Neutrophil (primary cell): ENCODE measurements at regions not wholly inside any gene's neighbourhood (a gene's known extent, or its start where the extent isn't known, plus 50 kb on each side); places are given as distances from the start of the nearest gene placed in this dataset.

Experiments
- H3K27ac ChIP-seq: fragments of 200-600 bp; sonication (generic); 2 replicates; pipeline ENCODE4 v1.5.1; 2016; ENCODE audit warnings: mild to moderate bottlenecking, moderate library complexity
- H3K27me3 ChIP-seq: fragments of 200-600 bp; sonication (generic); 2 replicates; pipeline ENCODE4 v1.6.0; 2016; ENCODE audit warnings: mild to moderate bottlenecking
- H3K36me3 ChIP-seq: fragments of 200-600 bp; sonication (generic); 2 replicates; pipeline ENCODE4 v1.5.1; 2017
- H3K4me1 ChIP-seq, 2 experiments: fragments of 200-600 bp in 1 of 2; sonication (generic) in 1 of 2; 1 replicate in 1 of 2; 2 replicates in 1 of 2; pipeline versions ENCODE4 v1.5.1 to v1.6.1; 2013 to 2016; ENCODE audit warnings: low read depth in 1 of 2, low read length in 1 of 2, mild to moderate bottlenecking in 1 of 2, moderate library complexity in 1 of 2; ENCODE audit not compliant: control insufficient read depth in 1 of 2, insufficient read depth in 1 of 2
- H3K4me3 ChIP-seq, 2 experiments: fragments of 200-600 bp in 1 of 2; sonication (generic) in 1 of 2; 1 replicate in 1 of 2; 2 replicates in 1 of 2; pipeline ENCODE4 v1.5.1; 2013 to 2016; ENCODE audit warnings: low read depth in 1 of 2, low read length in 1 of 2, mild to moderate bottlenecking in 1 of 2, moderate library complexity in 1 of 2
- H3K9me3 ChIP-seq: fragments of 200-600 bp; sonication (generic); 2 replicates; pipeline ENCODE4 v1.5.1; 2016
- CTCF ChIP-seq: fragments of 200-600 bp; sonication (generic); IDR thresholded peaks from 2 replicates; pipeline ENCODE4 v1.5.1; 2016; ENCODE audit warnings: antibody characterized with exemption

- TF ChIP-seq CTCF: no peak
- no peak overlapping the region for H3K4me3 ChIP-seq
- no peaks in the 10 kb centered on the region for H3K36me3 ChIP-seq
- H3K27ac ChIP-seq: no peak overlapping the region
- no peaks in the 10 kb centered on the region for H3K27me3 ChIP-seq
- no peaks in the 10 kb centered on the region for H3K9me3 ChIP-seq
- H3K4me1 ChIP-seq: no peaks in the 10 kb centered on the region
These were observed 393.7 kb downstream of the QKI start for GRCh38 chr6:163808231-163808630.

GRCh38 chr6:163806755-163807499 lies 392.4 kb downstream of the QKI start:
- Histone ChIP-seq H3K36me3 (no peaks in the 10 kb centered on the region), H3K4me1 (no peaks in the 10 kb centered on the region), H3K9me3 (no peaks in the 10 kb centered on the region), H3K27me3 (no peaks in the 10 kb centered on the region), H3K4me3 (no peak overlapping the region), H3K27ac (no peak overlapping the region)
- TF ChIP-seq CTCF: no peak

- TF ChIP-seq CTCF: no peak
- no peaks in the 10 kb centered on the region for H3K36me3 ChIP-seq
- no peak overlapping the region for H3K4me3 ChIP-seq
- no peaks in the 10 kb centered on the region for H3K27me3 ChIP-seq
- H3K4me1 ChIP-seq: no peaks in the 10 kb centered on the region
- no peak overlapping the region for H3K27ac ChIP-seq
- no peaks in the 10 kb centered on the region for H3K9me3 ChIP-seq
These were observed 390.5 kb downstream of the QKI start for GRCh38 chr6:163804991-163805390.

GRCh38 chr6:163802267-163802666 lies 387.7 kb downstream of the QKI start:
- Histone ChIP-seq H3K27ac (no peak overlapping the region), H3K36me3 (no peaks in the 10 kb centered on the region), H3K9me3 (no peaks in the 10 kb centered on the region), H3K27me3 (no peaks in the 10 kb centered on the region), H3K4me1 (no peaks in the 10 kb centered on the region), H3K4me3 (no peak overlapping the region)
- no peak for TF ChIP-seq CTCF

GRCh38 chr6:163797296-163797845 lies 382.9 kb downstream of the QKI start:
- no peak for TF ChIP-seq CTCF

More at GRCh38 chr6:163797296-163797845, 382.9 kb downstream of the QKI start:
- Histone ChIP-seq H3K4me3 (no peak overlapping the region), H3K36me3 (no peaks in the 10 kb centered on the region), H3K9me3 (no peaks in the 10 kb centered on the region), H3K27ac (no peak overlapping the region), H3K27me3 (no peaks in the 10 kb centered on the region), H3K4me1 (no peaks in the 10 kb centered on the region)
